ENCODE measurements at regions not wholly inside any gene's neighbourhood (a gene's known extent, or its start where the extent isn't known, plus 50 kb on each side); places are given as distances from the start of the nearest gene placed in this dataset.

GRCh38 chr6:121657972-121658371 is 222.5 kb downstream of the GJA1 start:
- Histone ChIP-seq H3K36me3 (ENCODE audit: control insufficient read depth in 3 of 3, insufficient read depth in 2 of 3, low read depth in 1 of 3, low read length in 3 of 3) (no peaks in the 10 kb centered on the region), H3K27me3 (ENCODE audit: control insufficient read depth in 3 of 3, insufficient read depth in 3 of 3, low read length in 3 of 3) (no peaks in the 10 kb centered on the region), H3K27ac (ENCODE audit: low read depth in 1 of 3, low read length in 2 of 3) (no peak overlapping the region), H3K9me3 (ENCODE audit: control insufficient read depth in 2 of 2, insufficient read depth in 1 of 2, low read depth in 1 of 2, low read length in 1 of 2) (no peaks in the 10 kb centered on the region), H3K4me1 (ENCODE audit: control insufficient read depth in 3 of 3, insufficient read depth in 2 of 3, low read depth in 1 of 3, low read length in 2 of 3) (no peaks in the 10 kb centered on the region), H3K4me3 (ENCODE audit: low read depth in 1 of 3, low read length in 3 of 3) (no peak overlapping the region)
- no peak for FAIRE-seq
- DNase-seq = no peak

- FAIRE-seq (no peak), DNase-seq (no peak)
- Histone ChIP-seq H3K9me3 (ENCODE audit: control insufficient read depth in 2 of 2, insufficient read depth in 1 of 2, low read depth in 1 of 2, low read length in 1 of 2) (no peaks in the 10 kb centered on the region), H3K27ac (ENCODE audit: low read depth in 1 of 3, low read length in 2 of 3) (no peak overlapping the region), H3K36me3 (ENCODE audit: control insufficient read depth in 3 of 3, insufficient read depth in 2 of 3, low read depth in 1 of 3, low read length in 3 of 3) (no peaks in the 10 kb centered on the region), H3K27me3 (ENCODE audit: control insufficient read depth in 3 of 3, insufficient read depth in 3 of 3, low read length in 3 of 3) (no peaks in the 10 kb centered on the region), H3K4me1 (ENCODE audit: control insufficient read depth in 3 of 3, insufficient read depth in 2 of 3, low read depth in 1 of 3, low read length in 2 of 3) (no peaks in the 10 kb centered on the region), H3K4me3 (ENCODE audit: low read depth in 1 of 3, low read length in 3 of 3) (no peak overlapping the region)
- WGBS, 3 donors = 82 to 87% (median 83%) methylated on average over 3 of the region's 3 CpGs
Observed at GRCh38 chr6:121660277-121660676, 224.8 kb downstream of the GJA1 start.

DNA sequence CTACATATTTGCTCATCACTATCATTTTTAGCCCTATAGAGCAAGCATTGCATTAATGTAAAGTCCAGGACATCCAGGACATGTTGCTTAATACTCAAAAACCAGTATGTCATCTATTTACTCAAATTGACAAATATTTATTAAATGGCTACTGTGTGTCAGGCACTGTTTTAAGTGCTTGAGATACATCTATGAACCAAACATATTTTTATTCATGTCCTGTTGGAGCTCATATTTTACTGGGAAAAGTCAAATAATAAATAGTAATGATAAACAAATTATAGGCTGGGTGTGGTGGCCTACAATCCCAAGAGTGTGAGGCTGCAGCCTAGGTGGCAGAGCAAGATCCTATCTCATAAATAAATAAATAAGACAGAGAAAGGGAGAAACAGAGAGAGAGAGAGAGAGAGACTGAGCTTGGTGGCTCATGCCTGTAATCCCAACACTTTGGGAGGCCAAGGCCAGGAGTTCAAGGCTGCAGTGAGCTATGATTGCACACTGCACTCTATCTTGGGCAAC is 227.9 kb downstream of the GJA1 start:
- Histone ChIP-seq H3K36me3 (ENCODE audit: control insufficient read depth in 3 of 3, insufficient read depth in 2 of 3, low read depth in 1 of 3, low read length in 3 of 3) (no peaks in the 10 kb centered on the region), H3K9me3 (ENCODE audit: control insufficient read depth in 2 of 2, insufficient read depth in 1 of 2, low read depth in 1 of 2, low read length in 1 of 2) (no peaks in the 10 kb centered on the region), H3K27ac (ENCODE audit: low read depth in 1 of 3, low read length in 2 of 3) (no peak overlapping the region), H3K27me3 (ENCODE audit: control insufficient read depth in 3 of 3, insufficient read depth in 3 of 3, low read length in 3 of 3) (no peaks in the 10 kb centered on the region), H3K4me1 (ENCODE audit: control insufficient read depth in 3 of 3, insufficient read depth in 2 of 3, low read depth in 1 of 3, low read length in 2 of 3) (no peaks in the 10 kb centered on the region), H3K4me3 (ENCODE audit: low read depth in 1 of 3, low read length in 3 of 3) (no peak overlapping the region)
- FAIRE-seq (no peak), DNase-seq (no peak)

DNA sequence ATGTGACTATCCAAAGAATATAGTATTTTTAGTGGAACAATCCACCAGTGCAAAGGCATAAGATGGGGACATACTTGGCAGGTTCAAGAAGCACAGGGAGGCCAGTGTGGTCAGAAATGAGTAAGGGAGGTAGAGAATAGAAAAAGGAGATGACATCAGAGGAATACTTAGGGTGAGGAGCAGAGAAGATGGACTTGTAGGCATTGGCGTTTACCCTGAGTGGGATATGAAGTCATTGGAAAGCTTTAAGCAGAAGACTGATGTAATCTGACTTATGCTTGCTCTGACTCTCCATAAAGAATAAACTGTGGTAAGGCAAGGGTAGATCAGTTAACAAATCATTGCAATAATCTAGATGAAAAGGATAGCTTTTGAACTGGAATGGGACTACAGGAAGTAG is 228.7 kb downstream of the GJA1 start:
- no peak for DNase-seq
- no peak overlapping the region for H3K27ac ChIP-seq (ENCODE audit: low read depth in 1 of 3, low read length in 2 of 3)
- no peaks in the 10 kb centered on the region for H3K4me1 ChIP-seq (ENCODE audit: control insufficient read depth in 3 of 3, insufficient read depth in 2 of 3, low read depth in 1 of 3, low read length in 2 of 3)
- WGBS, 3 donors = 87 to 96% (median 92%) methylated on average over 1 of the region's 1 CpG
- H3K36me3 ChIP-seq (ENCODE audit: control insufficient read depth in 3 of 3, insufficient read depth in 2 of 3, low read depth in 1 of 3, low read length in 3 of 3) = no peaks in the 10 kb centered on the region
- FAIRE-seq = no peak
- no peaks in the 10 kb centered on the region for H3K27me3 ChIP-seq (ENCODE audit: control insufficient read depth in 3 of 3, insufficient read depth in 3 of 3, low read length in 3 of 3)
- no peak overlapping the region for H3K4me3 ChIP-seq (ENCODE audit: low read depth in 1 of 3, low read length in 3 of 3)
- no peaks in the 10 kb centered on the region for H3K9me3 ChIP-seq (ENCODE audit: control insufficient read depth in 2 of 2, insufficient read depth in 1 of 2, low read depth in 1 of 2, low read length in 1 of 2)

- no peaks in the 10 kb centered on the region for H3K27me3 ChIP-seq (ENCODE audit: control insufficient read depth in 3 of 3, insufficient read depth in 3 of 3, low read length in 3 of 3)
- 29 to 40% (median 39%) methylated on average over 4 of the region's 4 CpGs for WGBS, 3 donors
- H3K4me1 ChIP-seq (ENCODE audit: control insufficient read depth in 3 of 3, insufficient read depth in 2 of 3, low read depth in 1 of 3, low read length in 2 of 3) = no peaks in the 10 kb centered on the region
- H3K27ac ChIP-seq (ENCODE audit: low read depth in 1 of 3, low read length in 2 of 3) = no peak overlapping the region
- no peak overlapping the region for H3K4me3 ChIP-seq (ENCODE audit: low read depth in 1 of 3, low read length in 3 of 3)
- DNase-seq (peak; percentile 58 to 82), FAIRE-seq (no peak)
- H3K9me3 ChIP-seq (ENCODE audit: control insufficient read depth in 2 of 2, insufficient read depth in 1 of 2, low read depth in 1 of 2, low read length in 1 of 2) = no peaks in the 10 kb centered on the region
- H3K36me3 ChIP-seq (ENCODE audit: control insufficient read depth in 3 of 3, insufficient read depth in 2 of 3, low read depth in 1 of 3, low read length in 3 of 3) = no peaks in the 10 kb centered on the region
Observed at GRCh38 chr6:121666814-121667213, 231.4 kb downstream of the GJA1 start.

DNA sequence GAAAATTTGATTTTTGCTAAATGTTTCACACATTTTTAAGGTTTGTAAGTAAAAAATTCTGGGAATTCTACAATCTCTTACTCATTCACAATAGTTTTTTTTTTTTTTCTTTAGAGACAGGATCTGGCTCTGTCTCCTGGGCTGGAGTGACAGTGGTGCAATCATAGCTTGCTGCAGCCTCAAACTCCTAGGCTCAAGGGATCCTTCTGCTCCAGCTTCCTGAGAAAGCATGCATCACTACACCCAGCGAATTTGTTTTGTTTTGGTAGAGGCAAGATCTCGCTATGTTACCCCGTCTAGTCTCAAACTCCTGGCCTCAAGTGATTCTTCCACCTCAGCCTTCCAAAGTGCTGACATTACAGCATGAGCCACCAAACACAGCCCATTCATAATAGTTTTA is 232.8 kb downstream of the GJA1 start:
- FAIRE-seq = no peak

DNA sequence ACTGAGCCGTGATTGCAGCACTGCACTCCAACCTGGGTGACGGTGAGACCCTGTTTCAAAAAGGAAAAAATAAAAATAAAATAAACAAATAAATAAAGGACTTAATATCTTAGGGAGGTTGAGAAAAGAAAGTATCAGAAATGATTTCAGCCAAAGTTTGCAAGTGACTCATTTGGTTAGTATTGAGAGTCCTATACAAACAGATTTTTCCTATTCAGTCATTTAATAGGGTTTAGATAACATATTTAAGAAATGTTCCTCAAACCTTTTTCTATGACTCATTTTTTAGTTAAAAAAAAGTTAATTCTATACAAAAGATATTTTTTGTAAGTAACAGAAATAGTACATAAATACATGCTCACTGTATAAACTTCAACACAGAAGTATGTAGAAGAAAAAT is 235.1 kb downstream of the GJA1 start:
- Histone ChIP-seq H3K9me3 (ENCODE audit: control insufficient read depth in 2 of 2, insufficient read depth in 1 of 2, low read depth in 1 of 2, low read length in 1 of 2) (no peaks in the 10 kb centered on the region), H3K4me3 (ENCODE audit: low read depth in 1 of 3, low read length in 3 of 3) (no peak overlapping the region), H3K36me3 (ENCODE audit: control insufficient read depth in 3 of 3, insufficient read depth in 2 of 3, low read depth in 1 of 3, low read length in 3 of 3) (no peaks in the 10 kb centered on the region), H3K27ac (ENCODE audit: low read depth in 1 of 3, low read length in 2 of 3) (no peak overlapping the region), H3K27me3 (ENCODE audit: control insufficient read depth in 3 of 3, insufficient read depth in 3 of 3, low read length in 3 of 3) (no peaks in the 10 kb centered on the region), H3K4me1 (ENCODE audit: control insufficient read depth in 3 of 3, insufficient read depth in 2 of 3, low read depth in 1 of 3, low read length in 2 of 3) (no peaks in the 10 kb centered on the region)
- no peak for DNase-seq
- 87 to 97% (median 90%) methylated on average over 2 of the region's 2 CpGs for WGBS, 3 donors
- FAIRE-seq = peak; percentile 23

More for the DNA sequence above, 232.8 kb downstream of the GJA1 start:
- Histone ChIP-seq H3K4me3 (ENCODE audit: low read depth in 1 of 3, low read length in 3 of 3) (no peak overlapping the region), H3K27me3 (ENCODE audit: control insufficient read depth in 3 of 3, insufficient read depth in 3 of 3, low read length in 3 of 3) (no peaks in the 10 kb centered on the region), H3K4me1 (ENCODE audit: control insufficient read depth in 3 of 3, insufficient read depth in 2 of 3, low read depth in 1 of 3, low read length in 2 of 3) (no peaks in the 10 kb centered on the region), H3K9me3 (ENCODE audit: control insufficient read depth in 2 of 2, insufficient read depth in 1 of 2, low read depth in 1 of 2, low read length in 1 of 2) (no peaks in the 10 kb centered on the region), H3K27ac (ENCODE audit: low read depth in 1 of 3, low read length in 2 of 3) (no peak overlapping the region), H3K36me3 (ENCODE audit: control insufficient read depth in 3 of 3, insufficient read depth in 2 of 3, low read depth in 1 of 3, low read length in 3 of 3) (no peaks in the 10 kb centered on the region)
- 85 to 92% (median 89%) methylated on average over 3 of the region's 3 CpGs for WGBS, 3 donors
- no peak for DNase-seq

- FAIRE-seq = no peak
- 71 to 93% (median 85%) methylated on average over 1 of the region's 1 CpG for WGBS, 3 donors
- no peaks in the 10 kb centered on the region for H3K9me3 ChIP-seq (ENCODE audit: control insufficient read depth in 2 of 2, insufficient read depth in 1 of 2, low read depth in 1 of 2, low read length in 1 of 2)
- no peaks in the 10 kb centered on the region for H3K36me3 ChIP-seq (ENCODE audit: control insufficient read depth in 3 of 3, insufficient read depth in 2 of 3, low read depth in 1 of 3, low read length in 3 of 3)
- DNase-seq = no peak
- H3K27me3 ChIP-seq (ENCODE audit: control insufficient read depth in 3 of 3, insufficient read depth in 3 of 3, low read length in 3 of 3) = no peaks in the 10 kb centered on the region
- H3K27ac ChIP-seq (ENCODE audit: low read depth in 1 of 3, low read length in 2 of 3) = no peak overlapping the region
- H3K4me3 ChIP-seq (ENCODE audit: low read depth in 1 of 3, low read length in 3 of 3) = no peak overlapping the region
- no peaks in the 10 kb centered on the region for H3K4me1 ChIP-seq (ENCODE audit: control insufficient read depth in 3 of 3, insufficient read depth in 2 of 3, low read depth in 1 of 3, low read length in 2 of 3)
Observed at GRCh38 chr6:121677571-121677970, 242.1 kb downstream of the GJA1 start.

GRCh38 chr6:121678245-121678644 is 242.8 kb downstream of the GJA1 start:
- FAIRE-seq = no peak
- no peaks in the 10 kb centered on the region for H3K27me3 ChIP-seq (ENCODE audit: control insufficient read depth in 3 of 3, insufficient read depth in 3 of 3, low read length in 3 of 3)
- no peak overlapping the region for H3K27ac ChIP-seq (ENCODE audit: low read depth in 1 of 3, low read length in 2 of 3)

More at GRCh38 chr6:121678245-121678644, 242.8 kb downstream of the GJA1 start:
- DNase-seq = no peak
- Histone ChIP-seq H3K4me3 (ENCODE audit: low read depth in 1 of 3, low read length in 3 of 3) (no peak overlapping the region), H3K4me1 (ENCODE audit: control insufficient read depth in 3 of 3, insufficient read depth in 2 of 3, low read depth in 1 of 3, low read length in 2 of 3) (no peaks in the 10 kb centered on the region), H3K9me3 (ENCODE audit: control insufficient read depth in 2 of 2, insufficient read depth in 1 of 2, low read depth in 1 of 2, low read length in 1 of 2) (no peaks in the 10 kb centered on the region), H3K36me3 (ENCODE audit: control insufficient read depth in 3 of 3, insufficient read depth in 2 of 3, low read depth in 1 of 3, low read length in 3 of 3) (no peaks in the 10 kb centered on the region)
- 95 to 100% (median 97%) methylated on average over 1 of the region's 1 CpG for WGBS, 3 donors

Data from small intestine (tissue), 7 donors.